ENCODE measurements at regions not wholly inside any gene's neighbourhood (a gene's known extent, or its start where the extent isn't known, plus 50 kb on each side); places are given as distances from the start of the nearest gene placed in this dataset.

GRCh38 chr22:34943830-34944229, 122.1 kb upstream of the ISX start:
- DNase-seq: no peak

- DNase-seq: no peak
Observed at GRCh38 chr22:34946339-34946985, 119.5 kb upstream of the ISX start.

GRCh38 chr22:34950489-34950888, 115.5 kb upstream of the ISX start:
- DNase-seq: no peak

DNA sequence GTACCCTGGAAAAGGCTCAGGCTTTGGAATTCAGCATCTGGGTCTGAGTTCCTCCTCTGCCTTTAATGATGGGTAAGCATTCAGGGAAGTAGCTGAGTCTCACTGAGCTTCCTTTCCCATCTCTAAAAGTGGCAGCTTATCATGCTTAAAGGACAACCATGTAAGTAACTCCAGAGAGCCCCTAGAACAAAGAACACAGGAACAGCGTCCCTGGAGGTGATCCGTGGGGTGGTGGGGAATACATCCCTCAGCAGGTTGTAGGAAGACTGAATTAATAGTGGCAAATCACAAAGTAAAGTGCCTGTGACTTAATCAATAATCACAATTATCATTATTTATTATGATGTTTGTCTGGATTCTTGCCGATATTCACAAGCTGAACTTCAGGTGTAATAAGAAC, 114.7 kb upstream of the ISX start:
- DNase-seq: no peak

DNA sequence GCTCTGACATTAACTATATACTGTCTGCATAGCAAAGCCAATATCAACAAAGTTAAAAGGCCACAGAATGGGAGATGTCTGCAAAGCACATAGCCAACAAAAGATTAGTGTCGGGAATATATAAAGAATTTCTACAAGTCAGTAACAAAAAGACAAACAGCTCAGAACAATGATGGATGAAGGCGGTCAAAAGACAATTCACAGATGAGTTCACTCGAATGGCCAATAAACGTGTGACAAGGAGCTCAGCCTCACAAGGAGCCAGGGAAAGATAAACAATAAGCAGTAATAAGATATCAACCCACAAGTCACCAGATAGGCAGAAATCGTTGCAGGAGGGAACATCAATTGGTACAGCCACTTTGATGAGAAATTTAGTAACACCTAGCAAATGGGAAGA, 106.0 kb upstream of the ISX start:
- DNase-seq: no peak

DNA sequence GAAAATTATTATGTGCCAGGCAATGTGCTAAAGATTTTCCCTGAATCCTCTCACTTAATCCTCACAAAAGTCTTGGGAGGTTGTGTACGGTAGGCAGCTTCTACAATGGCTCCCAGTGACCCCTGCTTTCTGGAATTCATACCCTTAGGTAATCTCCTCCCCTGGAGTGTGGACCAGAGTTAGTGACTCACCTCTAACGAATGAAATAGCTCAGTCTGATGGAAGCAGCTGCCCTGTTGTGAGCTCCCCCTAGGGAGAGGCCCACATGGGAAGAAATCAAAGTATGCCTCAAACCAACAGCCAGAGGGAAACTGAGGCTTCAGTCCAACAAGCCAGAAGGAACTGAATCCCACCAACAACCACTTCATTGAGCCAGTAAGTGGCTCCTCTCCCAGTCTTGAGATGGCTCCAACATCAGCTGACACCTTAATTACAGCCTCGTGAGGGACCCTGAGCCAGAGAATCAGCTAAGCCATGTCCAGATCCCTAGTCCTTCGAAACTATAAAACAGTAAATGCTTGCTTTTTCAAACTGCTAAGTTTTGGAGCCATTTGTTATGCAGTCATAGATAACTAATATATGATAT, 98.9 kb upstream of the ISX start:
- DNase-seq: no peak

GRCh38 chr22:34969001-34969790, 96.8 kb upstream of the ISX start:
- DNase-seq: no peak

GRCh38 chr22:34971456-34971855, 94.5 kb upstream of the ISX start:
- no peak for DNase-seq

GRCh38 chr22:34972191-34972897, 93.6 kb upstream of the ISX start:
- DNase-seq: no peak

GRCh38 chr22:34973016-34973415, 92.9 kb upstream of the ISX start:
- DNase-seq: no peak

DNA sequence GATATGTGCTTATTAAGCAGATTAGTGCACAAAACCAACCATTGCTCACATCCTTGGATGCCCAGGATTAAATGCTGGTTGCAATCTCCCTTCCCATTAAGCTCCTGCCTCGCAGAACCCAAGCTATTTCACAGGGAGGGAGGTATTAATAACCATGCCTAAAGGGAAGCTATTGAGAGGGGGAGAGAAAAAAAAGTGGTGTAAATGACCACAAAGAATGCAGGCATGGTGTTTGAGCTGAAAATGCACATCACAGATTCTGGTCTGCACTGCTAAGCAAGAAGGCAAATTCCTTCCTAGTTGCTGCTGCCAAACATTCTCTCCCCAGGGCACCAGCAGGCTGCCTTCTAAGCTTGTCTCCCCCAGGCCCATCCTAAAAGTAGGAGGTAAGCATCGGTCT, 92.0 kb upstream of the ISX start:
- no peak for DNase-seq

DNA sequence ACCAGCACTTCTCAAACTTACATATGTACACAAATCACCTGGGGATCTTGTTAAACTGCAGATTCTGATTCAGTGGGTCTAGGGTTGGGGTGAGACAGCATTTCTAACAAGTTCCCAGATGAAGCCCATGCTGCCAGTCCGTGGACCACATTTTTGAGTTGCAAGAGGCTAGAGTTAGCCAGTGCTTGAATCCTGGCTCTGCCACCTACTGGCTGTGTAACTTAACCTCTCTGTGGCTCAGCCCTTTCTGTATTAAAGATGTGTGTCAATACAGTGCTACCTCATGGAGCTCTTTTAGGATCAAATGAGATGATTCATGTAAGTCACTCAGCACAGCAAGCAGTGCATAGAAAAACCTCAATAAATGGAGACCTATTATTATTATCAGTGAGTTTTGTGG, 90.2 kb upstream of the ISX start:
- DNase-seq: no peak

- no peak for DNase-seq
Observed at GRCh38 chr22:34976474-34976873, 89.5 kb upstream of the ISX start.

DNA sequence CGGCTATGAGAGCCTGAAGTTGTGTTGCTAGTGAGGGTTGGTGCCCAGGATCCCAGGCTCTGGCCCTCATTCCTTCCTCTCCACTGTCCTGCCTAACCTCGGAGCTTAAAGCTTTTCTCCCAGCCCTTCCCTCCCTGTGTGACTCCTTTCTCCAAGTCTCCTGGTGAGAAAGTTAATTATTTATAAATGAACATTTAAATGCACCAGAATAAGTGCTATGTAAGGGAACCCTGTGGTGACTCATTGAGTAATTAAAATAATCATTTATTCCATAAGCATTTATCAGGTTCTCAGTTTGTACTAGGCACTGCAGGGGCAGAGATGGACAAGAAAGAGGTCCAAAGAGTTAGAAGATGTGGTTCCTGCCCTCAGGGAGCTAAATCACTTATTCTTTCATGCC, 89.1 kb upstream of the ISX start:
- DNase-seq: no peak

DNA sequence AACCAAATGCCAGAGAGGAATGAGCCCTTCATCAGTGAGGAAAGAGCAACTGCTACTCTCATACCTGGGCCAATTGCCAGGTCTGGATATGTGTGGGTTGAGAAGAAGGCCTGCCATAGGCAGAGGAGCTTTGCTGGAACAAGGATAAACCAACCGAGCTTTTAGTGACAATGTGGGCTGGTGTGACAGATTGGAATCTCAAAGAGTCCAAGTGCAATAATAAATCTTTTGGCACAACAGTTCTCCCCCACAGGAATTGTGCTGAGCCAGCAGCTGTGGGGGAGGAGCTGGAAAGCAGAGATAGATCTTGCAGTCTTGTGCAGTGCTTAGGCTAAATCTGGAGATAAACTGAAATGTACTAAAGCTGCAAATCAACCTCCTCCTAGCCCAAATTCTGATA, 79.4 kb upstream of the ISX start:
- no peak for DNase-seq

- no peak for DNase-seq
Observed at GRCh38 chr22:34992672-34993071, 73.3 kb upstream of the ISX start.

GRCh38 chr22:34993548-34993947, 72.4 kb upstream of the ISX start:
- no peak for DNase-seq

DNA sequence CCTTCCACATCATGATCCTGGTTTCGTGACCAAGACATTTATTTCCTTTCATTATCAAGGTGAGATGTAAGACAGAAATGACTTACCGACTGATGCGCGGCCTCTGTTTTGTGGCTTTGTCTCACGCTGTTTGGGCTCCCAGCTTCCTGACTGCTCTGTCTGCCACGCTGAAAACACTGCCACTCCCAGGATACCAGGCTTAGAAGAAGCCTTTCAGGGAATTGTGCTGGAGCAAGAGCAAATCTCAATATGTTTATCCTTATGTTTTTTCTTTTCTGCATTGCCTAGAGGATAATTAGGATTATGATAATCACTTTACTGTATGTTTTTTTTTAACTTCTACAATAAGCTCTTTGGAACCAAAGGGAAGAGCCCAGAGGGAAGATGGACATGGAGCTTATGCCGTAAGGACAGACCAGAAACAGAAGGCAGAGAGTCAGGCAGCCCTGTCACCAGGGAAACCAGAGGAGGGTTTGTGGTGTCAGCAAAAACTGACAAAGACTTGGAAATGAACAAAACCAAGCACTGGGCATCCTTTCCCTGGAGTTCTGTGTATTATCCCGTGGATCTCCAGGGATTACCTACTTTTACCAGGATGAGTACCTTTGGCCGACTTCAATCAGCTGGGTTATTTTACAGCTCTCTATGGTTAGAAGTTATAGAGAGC, 68.2 kb upstream of the ISX start:
- DNase-seq: no peak

GRCh38 chr22:34998921-34999320, 67.0 kb upstream of the ISX start:
- no peak for DNase-seq

DNA sequence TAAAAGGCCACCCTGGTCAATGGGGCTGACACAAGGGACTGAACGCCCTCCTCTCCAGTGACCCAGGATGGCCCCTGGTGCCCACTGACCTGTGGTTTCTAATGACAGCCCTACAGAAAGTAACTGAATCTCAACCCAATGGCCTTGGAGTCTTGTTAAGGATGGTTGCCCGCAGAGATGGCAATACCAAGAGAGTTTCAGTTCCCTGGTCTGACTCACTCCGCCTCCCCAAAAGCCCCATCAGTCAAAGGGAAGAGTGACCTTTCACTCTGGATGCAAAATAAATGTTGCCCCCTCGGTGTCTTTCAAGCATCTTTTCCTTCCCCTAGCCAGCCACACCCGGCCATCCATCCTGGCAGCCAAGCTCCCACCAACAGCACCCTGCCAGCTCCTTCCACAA, 57.7 kb upstream of the ISX start:
- no peak for DNase-seq

- no peak for DNase-seq
Observed at GRCh38 chr22:35010543-35010942, 55.4 kb upstream of the ISX start.

- DNase-seq: no peak
Observed at GRCh38 chr22:35014812-35015211, 51.1 kb upstream of the ISX start.

All from hematopoietic multipotent progenitor cell treated with erythropoietin and hydrocortisone succinate and interleukin-3 and kit ligand, for 8 days (in vitro differentiated cells).